OCI-LY7 (cell line): ENCODE measurements at regions not wholly inside any gene's neighbourhood (a gene's known extent, or its start where the extent isn't known, plus 50 kb on each side); places are given as distances from the start of the nearest gene placed in this dataset.

Source experiments
- BruUV-seq: library from RNA; stranded (reverse); fragments of 400-500 nt; replicated peaks from 2 replicates; lab custom pipeline; 2021; lab: Mats Ljungman, UMichigan
- CTCF ChIA-PET: fragments of 300-600 bp; sonication (Branson Sonifier 250); formaldehyde crosslinking; loops from one replicate; lab custom pipeline; 2022; ENCODE audit warnings: antibody characterized with exemption; ENCODE audit not compliant: unreplicated experiment; lab: Charles Lee
- POLR2A ChIA-PET: fragments of 300-600 bp; sonication (Branson Sonifier 250); formaldehyde crosslinking; loops from one replicate; lab custom pipeline; 2022; ENCODE audit warnings: antibody characterized with exemption; lab: Charles Lee
- DNase-seq: peaks from one replicate; pipeline ENCODE4 v3.0.0-alpha.2; 2015; ENCODE audit warnings: low spot score
- H2AFZ ChIP-seq: fragments of 200-600 bp; sonication (generic), shearing (Covaris generic); 2 replicates; pipeline ENCODE4 v1.6.1; 2014; ENCODE audit warnings: mild to moderate bottlenecking, antibody characterized with exemption, low read length, moderate library complexity
- H3K27ac ChIP-seq: fragments of 200-600 bp; sonication (generic); 2 replicates; pipeline ENCODE4 v1.5.1; 2014; ENCODE audit warnings: mixed run types, low read depth, mild to moderate bottlenecking, moderate library complexity, low read length, inconsistent platforms; ENCODE audit not compliant: poor library complexity, severe bottlenecking
- H3K36me3 ChIP-seq: fragments of 200-600 bp; sonication (generic); 2 replicates; pipeline ENCODE4 v1.6.1; 2014; ENCODE audit warnings: mild to moderate bottlenecking, antibody characterized with exemption, low read length, moderate library complexity, mixed read lengths; ENCODE audit not compliant: insufficient read depth
- H3K4me1 ChIP-seq: fragments of 200-600 bp; sonication (generic); 2 replicates; pipeline ENCODE4 v1.5.1; 2014; ENCODE audit warnings: mild to moderate bottlenecking, low read length; ENCODE audit not compliant: insufficient read depth, poor library complexity, severe bottlenecking
- H3K4me2 ChIP-seq: fragments of 200-600 bp; sonication (generic); 2 replicates; pipeline ENCODE4 v1.6.1; 2014; ENCODE audit warnings: mild to moderate bottlenecking, low read length
- H3K4me3 ChIP-seq: fragments of 200-600 bp; sonication (generic); 2 replicates; pipeline ENCODE4 v1.5.1; 2014; ENCODE audit warnings: mild to moderate bottlenecking, low read depth, low read length; ENCODE audit not compliant: poor library complexity, severe bottlenecking
- H3K79me2 ChIP-seq: fragments of 200-600 bp; sonication (generic); 2 replicates; pipeline ENCODE4 v1.6.1; 2016; ENCODE audit warnings: low read depth, mild to moderate bottlenecking, low read length, moderate library complexity, mixed read lengths; ENCODE audit not compliant: insufficient read depth
- H3K9me2 ChIP-seq: fragments of 200-600 bp; sonication (generic); 2 replicates; pipeline ENCODE4 v1.6.1; 2016; ENCODE audit warnings: mild to moderate bottlenecking, low read length, mixed read lengths; ENCODE audit not compliant: insufficient read depth
- H3K9me3 ChIP-seq: fragments of 200-600 bp; sonication (generic); 2 replicates; pipeline ENCODE4 v1.6.1; 2014; ENCODE audit warnings: mild to moderate bottlenecking, mixed run types, low read length, mixed read lengths
- H4K20me1 ChIP-seq: fragments of 200-600 bp; sonication (generic); 2 replicates; pipeline ENCODE4 v1.6.1; 2014; ENCODE audit warnings: mild to moderate bottlenecking, antibody characterized with exemption, low read length, moderate library complexity, mixed read lengths; ENCODE audit not compliant: insufficient read depth
- EZH2phosphoT487 ChIP-seq: fragments of 200-600 bp; sonication (generic); IDR thresholded peaks from 2 replicates; pipeline ENCODE4 v1.6.1; 2018; ENCODE audit warnings: low read depth, borderline replicate concordance, mild to moderate bottlenecking, mixed run types, antibody characterized with exemption, low read length, moderate library complexity, mixed read lengths
- intact Hi-C: fragments of 100-400 bp; cut with micrococcal nuclease; formaldehyde crosslinking; loops from one replicate; pipeline ENCODE4 v1.10.0; 2022; ENCODE audit not compliant: unreplicated experiment
- TF ChIP-seq, protein P1 (sequence below): fragments of 200-600 bp; sonication (generic); conservative IDR thresholded peaks from 2 replicates; pipeline ENCODE4 v1.5.1; 2014; ENCODE audit warnings: mild to moderate bottlenecking, antibody characterized with exemption, low read length, moderate library complexity, mixed read lengths

- no peak for DNase-seq
Observed at GRCh38 chr5:40432836-40433235, 246.9 kb upstream of the PTGER4 start.

GRCh38 chr5:40431734-40432133 lies 248.0 kb upstream of the PTGER4 start:
- intact Hi-C loops: no loop called here
- Histone ChIP-seq H2AFZ (no peak overlapping the region), H4K20me1 (no peaks in the 10 kb centered on the region), H3K79me2 (no peaks in the 10 kb centered on the region), H3K4me1 (no peaks in the 10 kb centered on the region), H3K27ac (no peak overlapping the region), H3K4me3 (no peak overlapping the region), H3K36me3 (no peaks in the 10 kb centered on the region), H3K4me2 (no peak overlapping the region), H3K9me2 (no peaks in the 10 kb centered on the region), H3K9me3 (no peaks in the 10 kb centered on the region)
- no TSS peak for BruUV-seq
- DNase-seq: no peak
- ChIA-PET CTCF (no interaction called here), POLR2A (interaction anchor here (0.6 to 1.5 kb wide), 2 partner anchors 8 to 9 kb away, joined by 3 read pairs; no protein-coding TSS in a partner anchor)
- TF ChIP-seq, protein P1, sequence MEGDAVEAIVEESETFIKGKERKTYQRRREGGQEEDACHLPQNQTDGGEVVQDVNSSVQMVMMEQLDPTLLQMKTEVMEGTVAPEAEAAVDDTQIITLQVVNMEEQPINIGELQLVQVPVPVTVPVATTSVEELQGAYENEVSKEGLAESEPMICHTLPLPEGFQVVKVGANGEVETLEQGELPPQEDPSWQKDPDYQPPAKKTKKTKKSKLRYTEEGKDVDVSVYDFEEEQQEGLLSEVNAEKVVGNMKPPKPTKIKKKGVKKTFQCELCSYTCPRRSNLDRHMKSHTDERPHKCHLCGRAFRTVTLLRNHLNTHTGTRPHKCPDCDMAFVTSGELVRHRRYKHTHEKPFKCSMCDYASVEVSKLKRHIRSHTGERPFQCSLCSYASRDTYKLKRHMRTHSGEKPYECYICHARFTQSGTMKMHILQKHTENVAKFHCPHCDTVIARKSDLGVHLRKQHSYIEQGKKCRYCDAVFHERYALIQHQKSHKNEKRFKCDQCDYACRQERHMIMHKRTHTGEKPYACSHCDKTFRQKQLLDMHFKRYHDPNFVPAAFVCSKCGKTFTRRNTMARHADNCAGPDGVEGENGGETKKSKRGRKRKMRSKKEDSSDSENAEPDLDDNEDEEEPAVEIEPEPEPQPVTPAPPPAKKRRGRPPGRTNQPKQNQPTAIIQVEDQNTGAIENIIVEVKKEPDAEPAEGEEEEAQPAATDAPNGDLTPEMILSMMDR: no peak
- no peak for TF ChIP-seq EZH2phosphoT487

More at GRCh38 chr5:40432836-40433235, 246.9 kb upstream of the PTGER4 start:
- BruUV-seq: no TSS peak
- Histone ChIP-seq H3K27ac (no peak overlapping the region), H3K4me3 (no peak overlapping the region), H4K20me1 (no peaks in the 10 kb centered on the region), H3K4me2 (no peak overlapping the region), H3K9me2 (no peaks in the 10 kb centered on the region), H2AFZ (no peak overlapping the region), H3K36me3 (no peaks in the 10 kb centered on the region), H3K79me2 (no peaks in the 10 kb centered on the region), H3K9me3 (no peaks in the 10 kb centered on the region), H3K4me1 (no peaks in the 10 kb centered on the region)
- ChIA-PET POLR2A (interaction anchor here (0.6 to 1.2 kb wide), 2 partner anchors 9 to 326 kb away, joined by 3 to 5 read pairs; no protein-coding TSS in a partner anchor), CTCF (no interaction called here)
- intact Hi-C loops: no loop called here
- no peak for TF ChIP-seq EZH2phosphoT487
- TF ChIP-seq, protein P1: no peak

GRCh38 chr5:40430101-40430710 lies 249.5 kb upstream of the PTGER4 start:
- TF ChIP-seq EZH2phosphoT487: no peak
- TF ChIP-seq, protein P1: no peak
- ChIA-PET POLR2A (interaction anchor here (0.9 to 1.5 kb wide), 2 partner anchors 11 to 45 kb away, joined by 3 read pairs; no protein-coding TSS in a partner anchor), CTCF (interaction anchor here (0.6 kb wide), 1 partner anchor 760 kb away, joined by 3 read pairs; no protein-coding TSS in a partner anchor)
- Histone ChIP-seq H3K9me2 (no peaks in the 10 kb centered on the region), H4K20me1 (no peaks in the 10 kb centered on the region), H3K27ac (no peak overlapping the region), H3K79me2 (no peaks in the 10 kb centered on the region), H3K4me3 (no peak overlapping the region), H3K4me1 (no peaks in the 10 kb centered on the region), H3K36me3 (no peaks in the 10 kb centered on the region), H3K9me3 (no peaks in the 10 kb centered on the region), H2AFZ (no peak overlapping the region), H3K4me2 (no peak overlapping the region)
- DNase-seq: no peak
- no TSS peak for BruUV-seq
- intact Hi-C loops: no loop called here
